ENCODE measurements at regions not wholly inside any gene's neighbourhood (a gene's known extent, or its start where the extent isn't known, plus 50 kb on each side); places are given as distances from the start of the nearest gene placed in this dataset.

GRCh38 chr5:125138266-125138665 is 391.8 kb upstream of the ZNF608 start:
- no peak for DNase-seq (ENCODE audit: low spot score)

- DNase-seq (ENCODE audit: low spot score): no peak
These were observed 393.2 kb upstream of the ZNF608 start for GRCh38 chr5:125139590-125139989.

GRCh38 chr5:125140220-125140619 is 393.8 kb upstream of the ZNF608 start:
- DNase-seq (ENCODE audit: low spot score): no peak

GRCh38 chr5:125140855-125141254 is 394.4 kb upstream of the ZNF608 start:
- DNase-seq (ENCODE audit: low spot score): no peak

- DNase-seq (ENCODE audit: low spot score): no peak
These were observed 396.0 kb upstream of the ZNF608 start for GRCh38 chr5:125142458-125142857.

GRCh38 chr5:125143011-125143410 is 396.6 kb upstream of the ZNF608 start:
- no peak for DNase-seq (ENCODE audit: low spot score)

- no peak for DNase-seq (ENCODE audit: low spot score)
These were observed 401.6 kb upstream of the ZNF608 start for GRCh38 chr5:125148076-125148475.

- no peak for DNase-seq (ENCODE audit: low spot score)
These were observed 402.3 kb upstream of the ZNF608 start for GRCh38 chr5:125148706-125149105.

- no peak for DNase-seq (ENCODE audit: low spot score)
These were observed 402.7 kb upstream of the ZNF608 start for GRCh38 chr5:125149110-125149509.

GRCh38 chr5:125149527-125149926 is 403.1 kb upstream of the ZNF608 start:
- DNase-seq (ENCODE audit: low spot score): no peak

- no peak for DNase-seq (ENCODE audit: low spot score)
These were observed 403.7 kb upstream of the ZNF608 start for GRCh38 chr5:125150041-125150669.

- DNase-seq (ENCODE audit: low spot score): no peak
These were observed 404.9 kb upstream of the ZNF608 start for GRCh38 chr5:125151150-125151900.

GRCh38 chr5:125152044-125152443 is 405.6 kb upstream of the ZNF608 start:
- DNase-seq (ENCODE audit: low spot score): no peak

- DNase-seq (ENCODE audit: low spot score): no peak
These were observed 406.2 kb upstream of the ZNF608 start for GRCh38 chr5:125152461-125153189.

GRCh38 chr5:125153231-125153630 is 406.8 kb upstream of the ZNF608 start:
- DNase-seq (ENCODE audit: low spot score): no peak

GRCh38 chr5:125154301-125155110 is 408.1 kb upstream of the ZNF608 start:
- no peak for DNase-seq (ENCODE audit: low spot score)

- DNase-seq (ENCODE audit: low spot score): peak; percentile 74
These were observed 414.5 kb upstream of the ZNF608 start for GRCh38 chr5:125160787-125161502.

GRCh38 chr5:125162714-125163113 is 416.3 kb upstream of the ZNF608 start:
- DNase-seq (ENCODE audit: low spot score): no peak

- no peak for DNase-seq (ENCODE audit: low spot score)
These were observed 423.0 kb upstream of the ZNF608 start for GRCh38 chr5:125169396-125169795.

GRCh38 chr5:125171641-125172040 is 425.2 kb upstream of the ZNF608 start:
- DNase-seq (ENCODE audit: low spot score): no peak

- no peak for DNase-seq (ENCODE audit: low spot score)
These were observed 429.0 kb upstream of the ZNF608 start for GRCh38 chr5:125175348-125176004.
